ENCODE measurements at regions not wholly inside any gene's neighbourhood (a gene's known extent, or its start where the extent isn't known, plus 50 kb on each side); places are given as distances from the start of the nearest gene placed in this dataset.

- BruUV-seq (replicated peaks) = no TSS peak
- no peak for DNase-seq (ENCODE audit: unreplicated experiment)
- ChIA-PET POLR2A (no interaction called here), CTCF (interaction anchor here (1.2 kb wide), 1 partner anchor 9 kb away, joined by 4 read pairs; no protein-coding TSS in a partner anchor)
- intact Hi-C loops (cut with micrococcal nuclease) = loop anchor here (5.0 kb wide), 1 partner anchor 168 kb away; no protein-coding TSS in a partner anchor
- H3K4me1 Mint-ChIP-seq (ENCODE audit: insufficient read depth, unreplicated experiment) = no peaks in the 10 kb centered on the region
- H3K9me3 Mint-ChIP-seq (ENCODE audit: unreplicated experiment) = peaks cover 50% of the 10 kb centered on the region
- no peak overlapping the region for H3K27ac Mint-ChIP-seq (ENCODE audit: low read depth, unreplicated experiment)
- no peaks in the 10 kb centered on the region for H3K36me3 Mint-ChIP-seq (ENCODE audit: insufficient read depth, unreplicated experiment)
- H3K4me3 Mint-ChIP-seq (ENCODE audit: unreplicated experiment) = no peak overlapping the region
- no peaks in the 10 kb centered on the region for H3K27me3 Mint-ChIP-seq (ENCODE audit: insufficient read depth, unreplicated experiment)
- no peak for TF ChIP-seq CTCF (IDR thresholded peaks at IDR 0.05; ENCODE audit: unreplicated experiment)
These were observed 578.1 kb downstream of the UQCRFS1 start for GRCh38 chr19:28634837-28635236.

GRCh38 chr19:28634019-28634328 is 579.0 kb downstream of the UQCRFS1 start:
- H3K27me3 Mint-ChIP-seq (ENCODE audit: insufficient read depth, unreplicated experiment) = no peaks in the 10 kb centered on the region
- no peak overlapping the region for H3K4me3 Mint-ChIP-seq (ENCODE audit: unreplicated experiment)
- H3K4me1 Mint-ChIP-seq (ENCODE audit: insufficient read depth, unreplicated experiment) = no peaks in the 10 kb centered on the region
- ChIA-PET POLR2A (no interaction called here), CTCF (interaction anchor here (0.6 to 1.2 kb wide), 2 partner anchors 9 to 28 kb away, joined by 3 to 4 read pairs; no protein-coding TSS in a partner anchor)
- BruUV-seq (replicated peaks) = no TSS peak
- no peak for TF ChIP-seq CTCF (IDR thresholded peaks at IDR 0.05; ENCODE audit: unreplicated experiment)
- intact Hi-C loops (cut with micrococcal nuclease) = loop anchor here (5.0 kb wide), 1 partner anchor 167 kb away; no protein-coding TSS in a partner anchor
- no peak for DNase-seq (ENCODE audit: unreplicated experiment)
- no peak overlapping the region for H3K27ac Mint-ChIP-seq (ENCODE audit: low read depth, unreplicated experiment)
- H3K9me3 Mint-ChIP-seq (ENCODE audit: unreplicated experiment) = peaks cover 50% of the 10 kb centered on the region
- H3K36me3 Mint-ChIP-seq (ENCODE audit: insufficient read depth, unreplicated experiment) = no peaks in the 10 kb centered on the region

- no TSS peak for BruUV-seq (replicated peaks)
- H3K9me3 Mint-ChIP-seq (ENCODE audit: unreplicated experiment) = peaks cover 49% of the 10 kb centered on the region
- no peak overlapping the region for H3K27ac Mint-ChIP-seq (ENCODE audit: low read depth, unreplicated experiment)
- no peaks in the 10 kb centered on the region for H3K36me3 Mint-ChIP-seq (ENCODE audit: insufficient read depth, unreplicated experiment)
- H3K4me3 Mint-ChIP-seq (ENCODE audit: unreplicated experiment) = no peak overlapping the region
- no peaks in the 10 kb centered on the region for H3K4me1 Mint-ChIP-seq (ENCODE audit: insufficient read depth, unreplicated experiment)
- no peak for DNase-seq (ENCODE audit: unreplicated experiment)
- intact Hi-C loops (cut with micrococcal nuclease) = loop anchor here (5.0 kb wide), 1 partner anchor 166 kb away; no protein-coding TSS in a partner anchor
- peak; percentile 36 for TF ChIP-seq CTCF (IDR thresholded peaks at IDR 0.05; ENCODE audit: unreplicated experiment)
- CTCF ChIA-PET = interaction anchor here (0.6 to 1.2 kb wide), 4 partner anchors 8 to 32 kb away, joined by 3 to 9 read pairs (median 4); no protein-coding TSS in a partner anchor
- POLR2A ChIA-PET = no interaction called here
- H3K27me3 Mint-ChIP-seq (ENCODE audit: insufficient read depth, unreplicated experiment) = no peaks in the 10 kb centered on the region
These were observed 579.5 kb downstream of the UQCRFS1 start for GRCh38 chr19:28633319-28634018.

- Mint-ChIP-seq H3K9me3 (ENCODE audit: unreplicated experiment) (peaks cover 53% of the 10 kb centered on the region), H3K4me1 (ENCODE audit: insufficient read depth, unreplicated experiment) (no peaks in the 10 kb centered on the region), H3K27ac (ENCODE audit: low read depth, unreplicated experiment) (no peak overlapping the region), H3K27me3 (ENCODE audit: insufficient read depth, unreplicated experiment) (no peaks in the 10 kb centered on the region), H3K36me3 (ENCODE audit: insufficient read depth, unreplicated experiment) (no peaks in the 10 kb centered on the region), H3K4me3 (ENCODE audit: unreplicated experiment) (no peak overlapping the region)
- CTCF ChIA-PET = interaction anchor here (0.6 to 0.7 kb wide), 2 partner anchors 33 to 178 kb away, joined by 3 to 9 read pairs; no protein-coding TSS in a partner anchor
- no peak for TF ChIP-seq CTCF (IDR thresholded peaks at IDR 0.05; ENCODE audit: unreplicated experiment)
- intact Hi-C loops (cut with micrococcal nuclease) = loop anchor here (5.0 kb wide), 1 partner anchor 165 kb away; no protein-coding TSS in a partner anchor
- POLR2A ChIA-PET = no interaction called here
- no TSS peak for BruUV-seq (replicated peaks)
- no peak for DNase-seq (ENCODE audit: unreplicated experiment)
These were observed 580.4 kb downstream of the UQCRFS1 start for GRCh38 chr19:28632371-28633080.
